OCI-LY3 (cell line): ENCODE measurements at regions not wholly inside any gene's neighbourhood (a gene's known extent, or its start where the extent isn't known, plus 50 kb on each side); places are given as distances from the start of the nearest gene placed in this dataset.
A peak's percentile ranks its signal among the peaks of the same experiment; 100 is the strongest.

Experiments
- H2AFZ ChIP-seq: fragments of 200-600, 300-600 bp; shearing (Covaris generic); 2 replicates; pipeline ENCODE4 v1.6.0; 2014; ENCODE audit warnings: antibody characterized with exemption, low read depth, low read length
- H3K27ac ChIP-seq: fragments of 200-600, 300-600 bp; sonication (generic); 2 replicates; pipeline ENCODE4 v1.5.1; 2014; ENCODE audit warnings: mild to moderate bottlenecking, low read length, moderate library complexity, mixed read lengths
- H3K27me3 ChIP-seq: fragments of 200-600, 300-600 bp; sonication (generic); 2 replicates; pipeline ENCODE4 v1.6.1; 2014; ENCODE audit warnings: low read depth, low read length, mixed read lengths
- H3K36me3 ChIP-seq: fragments of 200-600, 300-600 bp; sonication (generic); replicated peaks from 2 replicates; pipeline ENCODE3; 2014; ENCODE audit warnings: low read depth, low read length, mixed read lengths
- H3K4me1 ChIP-seq: fragments of 300-600, 200-600 bp; sonication (generic); 2 replicates; pipeline ENCODE4 v1.6.1; 2014; ENCODE audit warnings: low read length, mixed read lengths
- H3K4me2 ChIP-seq: fragments of 200-600, 300-600 bp; sonication (generic); 2 replicates; pipeline ENCODE4 v1.6.1; 2014; ENCODE audit warnings: low read length, mixed read lengths
- H3K4me3 ChIP-seq: fragments of 300-600, 200-600 bp; sonication (generic); 2 replicates; pipeline ENCODE4 v1.5.1; 2014; ENCODE audit warnings: antibody characterized with exemption, mild to moderate bottlenecking, low read length, moderate library complexity
- H3K79me2 ChIP-seq: fragments of 300-600, 200-600 bp; shearing (Covaris generic); 2 replicates; pipeline ENCODE4 v1.6.1; 2014; ENCODE audit warnings: mild to moderate bottlenecking, low read length, mixed read lengths
- H3K9ac ChIP-seq: fragments of 300-600, 200-600 bp; shearing (Covaris generic); 2 replicates; pipeline ENCODE4 v1.6.0; 2014; ENCODE audit warnings: mild to moderate bottlenecking, low read length, moderate library complexity
- H3K9me3 ChIP-seq: fragments of 200-600, 300-600 bp; shearing (Covaris generic); 2 replicates; pipeline ENCODE4 v1.6.1; 2014; ENCODE audit warnings: low read length, mixed read lengths; ENCODE audit not compliant: insufficient read depth
- H4K20me1 ChIP-seq: fragments of 200-600, 300-600 bp; sonication (generic); 2 replicates; pipeline ENCODE4 v1.6.1; 2016; ENCODE audit warnings: low read length, mixed read lengths; ENCODE audit not compliant: insufficient read depth
- CTCF ChIP-seq: fragments of 200-600, 300-600 bp; sonication (generic); IDR thresholded peaks from 2 replicates; pipeline ENCODE4 v1.5.1; 2014; ENCODE audit warnings: antibody characterized with exemption, low read length, low read depth
- EZH2phosphoT487 ChIP-seq: fragments of 200-600 bp; shearing (Covaris generic); IDR thresholded peaks from 2 replicates; pipeline ENCODE4 v1.6.1; 2018; ENCODE audit warnings: antibody characterized with exemption, mixed run types, low read depth

DNA sequence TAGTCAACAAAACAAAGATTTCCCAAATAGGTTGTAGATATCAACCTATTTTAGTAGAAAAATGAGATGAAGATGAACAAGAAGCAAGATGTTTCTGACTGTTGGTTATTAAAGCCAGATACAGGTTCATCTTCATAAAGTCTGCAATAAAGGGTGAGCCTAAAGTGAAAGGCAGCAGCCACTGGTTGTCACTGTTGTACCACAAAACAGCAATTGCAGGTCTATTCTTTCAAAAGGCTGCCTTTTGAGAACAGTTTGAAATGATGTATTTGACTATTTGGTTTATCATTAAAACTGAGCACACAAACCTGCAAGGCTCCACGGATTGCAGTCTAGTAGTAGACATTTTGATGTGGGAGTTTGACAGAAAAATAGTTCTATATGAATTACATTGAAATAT is 543.4 kb downstream of the GBE1 start:
- TF ChIP-seq EZH2phosphoT487: no peak
- TF ChIP-seq CTCF: peak; percentile 75
- no peaks in the 10 kb centered on the region for H3K36me3 ChIP-seq
- H3K4me3 ChIP-seq: no peak overlapping the region
- H3K79me2 ChIP-seq: no peaks in the 10 kb centered on the region
- no peaks in the 10 kb centered on the region for H4K20me1 ChIP-seq
- H3K4me1 ChIP-seq: peaks cover 6% of the 10 kb centered on the region; the same call in 1 of the 2 replicates
- H3K9ac ChIP-seq: no peak overlapping the region
- H3K27me3 ChIP-seq: no peaks in the 10 kb centered on the region
- no peak overlapping the region for H3K27ac ChIP-seq
- no peak overlapping the region for H2AFZ ChIP-seq
- H3K9me3 ChIP-seq: no peaks in the 10 kb centered on the region
- H3K4me2 ChIP-seq: no peak overlapping the region

DNA sequence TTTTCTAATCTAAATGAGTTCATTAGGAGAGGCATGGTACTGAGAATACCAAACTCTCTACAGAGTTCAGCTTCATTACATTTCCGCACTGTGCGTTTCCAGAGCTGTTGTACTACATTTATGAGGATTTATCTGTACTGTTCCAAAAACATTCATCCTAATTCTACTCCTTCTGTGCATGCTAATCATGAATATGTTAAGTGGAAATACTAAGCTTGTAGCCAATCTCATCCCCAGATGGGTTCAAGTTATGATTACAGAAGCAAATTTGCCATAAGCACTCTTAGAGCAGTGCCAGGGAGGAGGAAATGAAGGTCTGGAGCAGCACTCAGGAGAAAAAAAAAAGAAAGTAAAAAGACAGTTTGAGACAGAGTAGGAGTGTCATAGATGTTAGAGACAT is 544.3 kb downstream of the GBE1 start:
- H2AFZ ChIP-seq: no peak overlapping the region
- H3K9me3 ChIP-seq: no peaks in the 10 kb centered on the region
- no peak for TF ChIP-seq CTCF
- no peak for TF ChIP-seq EZH2phosphoT487
- no peak overlapping the region for H3K27ac ChIP-seq
- H3K4me1 ChIP-seq: peaks cover 6% of the 10 kb centered on the region; the same call in 1 of the 2 replicates
- no peaks in the 10 kb centered on the region for H3K27me3 ChIP-seq
- no peak overlapping the region for H3K4me3 ChIP-seq
- no peaks in the 10 kb centered on the region for H4K20me1 ChIP-seq
- no peak overlapping the region for H3K4me2 ChIP-seq
- H3K79me2 ChIP-seq: no peaks in the 10 kb centered on the region
- no peak overlapping the region for H3K9ac ChIP-seq
- H3K36me3 ChIP-seq: no peaks in the 10 kb centered on the region

DNA sequence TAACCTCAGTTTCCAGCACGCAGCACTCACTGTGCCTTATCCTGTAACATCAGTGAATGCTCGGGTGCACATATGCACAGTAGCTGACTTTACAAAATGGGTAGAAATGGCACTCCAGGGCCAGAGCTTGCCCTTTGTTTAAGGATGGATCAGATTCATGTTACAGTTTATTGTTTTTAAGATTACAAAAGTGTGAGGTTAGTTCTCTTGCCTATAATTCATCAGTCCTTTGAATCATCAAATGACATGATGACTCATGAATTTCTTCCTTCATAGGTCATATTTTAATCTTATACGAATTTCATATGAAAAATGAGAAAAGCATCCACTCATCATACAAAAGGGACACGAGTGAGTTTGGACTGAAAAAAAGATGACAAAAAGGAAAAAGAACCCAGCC is 545.3 kb downstream of the GBE1 start:
- Histone ChIP-seq H3K36me3 (no peaks in the 10 kb centered on the region), H3K4me1 (peaks cover 6% of the 10 kb centered on the region; the same call in 1 of the 2 replicates), H3K4me3 (no peak overlapping the region), H4K20me1 (no peaks in the 10 kb centered on the region), H3K27me3 (no peaks in the 10 kb centered on the region), H3K9me3 (no peaks in the 10 kb centered on the region), H2AFZ (no peak overlapping the region), H3K4me2 (no peak overlapping the region), H3K27ac (no peak overlapping the region), H3K79me2 (no peaks in the 10 kb centered on the region), H3K9ac (no peak overlapping the region)
- TF ChIP-seq CTCF (no peak), EZH2phosphoT487 (no peak)

DNA sequence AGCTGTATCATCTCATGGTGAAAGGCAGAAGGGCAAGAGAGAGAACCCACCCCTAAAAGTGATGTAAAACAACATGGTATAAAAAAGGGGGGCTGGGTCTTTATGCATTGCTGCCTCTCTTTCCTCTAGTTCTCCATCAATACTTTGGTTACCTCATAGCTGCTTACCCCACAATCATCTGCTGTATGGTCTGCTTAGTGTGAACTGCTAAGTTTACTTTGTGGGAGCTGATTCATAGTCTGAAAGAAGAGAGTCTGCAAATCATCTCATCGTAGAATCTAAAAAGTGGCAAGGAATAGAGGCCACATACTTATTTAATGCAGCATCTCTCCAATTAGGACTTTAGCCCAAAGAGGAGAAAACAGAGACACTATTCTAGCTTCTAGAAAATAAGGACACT is 546.8 kb downstream of the GBE1 start:
- Histone ChIP-seq H3K4me2 (no peak overlapping the region), H4K20me1 (no peaks in the 10 kb centered on the region), H3K9ac (no peak overlapping the region), H3K36me3 (no peaks in the 10 kb centered on the region), H3K27me3 (no peaks in the 10 kb centered on the region), H2AFZ (no peak overlapping the region), H3K27ac (no peak overlapping the region), H3K9me3 (no peaks in the 10 kb centered on the region), H3K4me1 (peaks cover 6% of the 10 kb centered on the region; the same call in 1 of the 2 replicates), H3K4me3 (no peak overlapping the region), H3K79me2 (no peaks in the 10 kb centered on the region)
- no peak for TF ChIP-seq CTCF
